Naive B cell (primary cell): ENCODE measurements at regions not wholly inside any gene's neighbourhood (a gene's known extent, or its start where the extent isn't known, plus 50 kb on each side); places are given as distances from the start of the nearest gene placed in this dataset.

Experiments used
- ATAC-seq, 2 donors: fragments of 150-1000 bp; cut with Tn5 transposase; 2 replicates each; pipeline ENCODE4 v1.10.0; 2021; ENCODE audit warnings: low read depth in 2 of 2, mild to moderate bottlenecking in 2 of 2, moderate library complexity in 2 of 2
- DNase-seq: peaks from one replicate; pipeline ENCODE4 v3.0.0; 2022
- H3K27ac Mint-ChIP-seq, 6 donors: one replicate each; pipeline ENCODE4 v1.8.0; 2020 to 2022; ENCODE audit warnings: mild to moderate bottlenecking in 6 of 6, mixed read lengths in 6 of 6, moderate library complexity in 5 of 6, inconsistent platforms in 2 of 6
- H3K27me3 Mint-ChIP-seq, 3 donors: one replicate each; pipeline ENCODE4 v1.8.0; 2021 to 2022; ENCODE audit warnings: mixed read lengths in 3 of 3, mild to moderate bottlenecking in 1 of 3
- H3K36me3 Mint-ChIP-seq, 2 donors: one replicate each; pipeline ENCODE4 v1.8.0; 2020 to 2022; ENCODE audit warnings: mixed read lengths in 2 of 2, inconsistent platforms in 1 of 2, mild to moderate bottlenecking in 1 of 2
- H3K4me1 Mint-ChIP-seq, 3 donors: one replicate each; pipeline ENCODE4 v1.8.0; 2020 to 2022; ENCODE audit warnings: mixed read lengths in 3 of 3, inconsistent platforms in 1 of 3, mild to moderate bottlenecking in 1 of 3, moderate library complexity in 1 of 3
- H3K4me3 Mint-ChIP-seq, 8 donors: one replicate each; pipeline ENCODE4 v1.8.0; 2020 to 2022; ENCODE audit warnings: mild to moderate bottlenecking in 8 of 8, mixed read lengths in 8 of 8, moderate library complexity in 8 of 8, inconsistent platforms in 2 of 8
- H3K9me3 Mint-ChIP-seq, 7 donors: one replicate each; pipeline ENCODE4 v1.8.0; 2020 to 2022; ENCODE audit warnings: mixed read lengths in 7 of 7, mild to moderate bottlenecking in 5 of 7, inconsistent platforms in 2 of 7, moderate library complexity in 1 of 7

DNA sequence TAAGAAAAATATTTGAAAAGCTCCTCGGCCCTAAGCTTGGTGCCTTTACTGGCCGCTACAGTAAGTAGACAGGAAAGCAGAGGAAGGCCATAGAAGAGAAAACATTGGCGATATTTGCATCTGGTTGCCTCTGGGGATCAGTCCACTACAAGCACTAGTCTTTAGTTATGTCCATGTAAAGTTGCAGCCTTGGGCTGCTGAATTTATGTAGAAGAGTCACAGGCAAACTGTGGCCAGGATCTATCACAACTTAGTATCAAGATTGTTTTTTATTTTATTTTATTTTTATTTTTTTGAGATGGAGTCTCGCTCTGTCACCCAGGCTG lies 228.7 kb upstream of the CAMK1G start:
- H3K4me1 Mint-ChIP-seq = no peaks in the 10 kb centered on the region
- no peak overlapping the region for H3K4me3 Mint-ChIP-seq
- H3K9me3 Mint-ChIP-seq = no peaks in the 10 kb centered on the region
- H3K27ac Mint-ChIP-seq = no peak overlapping the region
- no peak for DNase-seq
- peaks cover 0 to 6% (median 0%) of the 10 kb centered on the region in 3 donors for H3K27me3 Mint-ChIP-seq
- no peaks in the 10 kb centered on the region for H3K36me3 Mint-ChIP-seq
- no peak for ATAC-seq

DNA sequence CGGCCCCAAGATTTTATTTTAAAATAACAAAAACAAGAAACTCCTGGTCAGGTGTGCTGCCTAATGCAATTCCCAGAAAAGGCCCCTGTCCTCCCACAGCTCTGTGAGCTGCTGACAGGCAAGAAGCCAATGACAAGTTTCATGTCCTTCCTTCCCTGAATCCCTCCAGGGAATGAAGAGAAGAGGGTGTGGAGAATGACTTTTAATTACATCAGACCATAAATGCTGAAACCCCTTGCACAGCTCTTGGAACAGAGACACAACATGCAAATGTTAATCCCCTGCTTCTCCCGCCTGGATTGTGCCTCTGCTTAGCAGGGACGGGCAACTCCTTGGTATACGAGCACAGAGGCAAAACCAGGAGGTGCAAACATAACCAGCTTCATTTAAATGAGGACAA lies 228.1 kb upstream of the CAMK1G start:
- H3K27ac Mint-ChIP-seq = no peak overlapping the region
- H3K36me3 Mint-ChIP-seq = no peaks in the 10 kb centered on the region
- no peak overlapping the region for H3K4me3 Mint-ChIP-seq
- H3K27me3 Mint-ChIP-seq = peaks cover 0 to 6% (median 0%) of the 10 kb centered on the region in 3 donors
- no peaks in the 10 kb centered on the region for H3K4me1 Mint-ChIP-seq
- no peak for ATAC-seq
- DNase-seq = no peak
- H3K9me3 Mint-ChIP-seq = no peaks in the 10 kb centered on the region

- peaks cover 0 to 6% (median 4%) of the 10 kb centered on the region in 3 donors for H3K27me3 Mint-ChIP-seq
- H3K4me3 Mint-ChIP-seq = no peak overlapping the region
- H3K9me3 Mint-ChIP-seq = no peaks in the 10 kb centered on the region
- H3K27ac Mint-ChIP-seq = no peak overlapping the region
- no peaks in the 10 kb centered on the region for H3K4me1 Mint-ChIP-seq
- DNase-seq = no peak
- H3K36me3 Mint-ChIP-seq = no peaks in the 10 kb centered on the region
- ATAC-seq = no peak
These were observed 226.5 kb upstream of the CAMK1G start for GRCh38 chr1:209356976-209357377.

DNA sequence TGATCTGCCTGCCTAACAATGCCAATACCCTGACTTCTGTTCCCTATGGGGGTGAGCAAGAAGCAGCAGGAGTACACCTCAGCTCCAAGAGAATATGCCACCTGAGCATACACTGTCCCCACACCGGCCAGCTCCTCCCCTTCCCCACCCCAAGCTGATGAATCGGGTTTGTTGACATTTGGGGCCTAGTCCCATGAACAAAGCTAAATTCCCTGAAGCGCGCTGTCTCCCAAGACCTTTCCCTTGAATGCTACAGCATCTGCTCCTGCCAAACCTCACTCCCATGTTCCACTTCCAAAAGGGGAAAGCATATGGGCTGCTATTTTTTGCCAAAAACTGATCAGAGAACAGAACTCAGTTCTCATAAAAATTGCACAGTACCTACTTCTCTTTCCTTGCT lies 220.4 kb upstream of the CAMK1G start:
- H3K4me3 Mint-ChIP-seq = no peak overlapping the region
- no peaks in the 10 kb centered on the region for H3K9me3 Mint-ChIP-seq
- no peaks in the 10 kb centered on the region for H3K36me3 Mint-ChIP-seq
- ATAC-seq (no peak), DNase-seq (no peak)
- H3K27ac Mint-ChIP-seq = no peak overlapping the region
- peaks cover 0 to 16% (median 11%) of the 10 kb centered on the region in 3 donors for H3K27me3 Mint-ChIP-seq
- no peaks in the 10 kb centered on the region for H3K4me1 Mint-ChIP-seq

- H3K36me3 Mint-ChIP-seq = no peaks in the 10 kb centered on the region
These were observed 218.8 kb upstream of the CAMK1G start for GRCh38 chr1:209364716-209365115.

GRCh38 chr1:209367061-209367772 lies 216.3 kb upstream of the CAMK1G start:
- ATAC-seq (no peak), DNase-seq (no peak)
- H3K36me3 Mint-ChIP-seq = no peaks in the 10 kb centered on the region
- no peak overlapping the region for H3K27ac Mint-ChIP-seq
- H3K4me3 Mint-ChIP-seq = no peak overlapping the region
- peaks cover 0 to 17% (median 14%) of the 10 kb centered on the region in 3 donors for H3K27me3 Mint-ChIP-seq
- H3K4me1 Mint-ChIP-seq = no peaks in the 10 kb centered on the region
- peaks cover 0 to 4% (median 0%) of the 10 kb centered on the region in 7 donors for H3K9me3 Mint-ChIP-seq

More at GRCh38 chr1:209364716-209365115, 218.8 kb upstream of the CAMK1G start:
- DNase-seq (no peak), ATAC-seq (no peak)
- no peaks in the 10 kb centered on the region for H3K4me1 Mint-ChIP-seq
- H3K9me3 Mint-ChIP-seq = peaks cover 0 to 4% (median 0%) of the 10 kb centered on the region in 7 donors
- H3K27ac Mint-ChIP-seq = no peak overlapping the region
- H3K27me3 Mint-ChIP-seq = peaks cover 0 to 18% (median 17%) of the 10 kb centered on the region in 3 donors
- no peak overlapping the region for H3K4me3 Mint-ChIP-seq

- Mint-ChIP-seq H3K36me3 (no peaks in the 10 kb centered on the region), H3K27me3 (peaks cover 0 to 17% (median 14%) of the 10 kb centered on the region in 3 donors), H3K9me3 (peaks cover 0 to 4% (median 0%) of the 10 kb centered on the region in 7 donors), H3K27ac (no peak overlapping the region), H3K4me1 (no peaks in the 10 kb centered on the region), H3K4me3 (no peak overlapping the region)
- no peak for DNase-seq
- ATAC-seq = no peak
These were observed 214.5 kb upstream of the CAMK1G start for GRCh38 chr1:209368864-209369598.

DNA sequence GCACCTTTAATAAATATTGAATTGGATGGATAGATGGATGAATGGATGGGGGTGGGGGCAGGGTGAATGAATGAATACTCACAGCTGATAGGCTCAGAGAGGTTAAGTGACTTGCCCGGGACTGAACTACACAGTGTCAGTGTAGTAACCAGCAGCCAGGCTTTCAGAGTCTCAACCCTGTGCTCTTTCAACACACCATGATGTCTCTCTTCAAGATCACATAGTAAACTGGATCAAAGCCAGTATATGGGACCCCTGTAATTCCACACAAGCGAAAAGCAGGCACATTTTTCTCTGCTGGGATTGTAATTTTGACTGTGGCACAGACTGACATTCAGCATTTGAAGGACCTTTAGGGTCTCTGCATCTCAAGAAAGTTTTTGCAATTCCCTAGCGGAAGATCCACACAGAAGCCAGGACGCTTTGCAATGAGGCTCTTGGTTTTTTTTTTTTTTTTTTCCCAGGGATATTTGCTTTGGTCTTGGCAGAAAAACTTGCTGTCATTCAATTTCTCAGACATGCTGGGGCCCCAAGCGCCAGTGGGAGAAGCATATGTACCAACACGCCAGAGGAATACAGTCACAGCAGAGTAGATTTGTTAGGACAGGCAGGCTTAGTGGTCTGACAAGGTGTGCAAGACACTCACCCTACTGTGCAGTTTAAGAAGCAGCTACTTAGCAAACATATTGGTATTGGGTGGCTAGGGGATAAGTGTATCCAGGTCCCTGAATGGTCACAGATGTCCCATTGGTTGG lies 213.1 kb upstream of the CAMK1G start:
- no peaks in the 10 kb centered on the region for H3K36me3 Mint-ChIP-seq
- no peak overlapping the region for H3K27ac Mint-ChIP-seq
- peaks cover 0 to 4% (median 0%) of the 10 kb centered on the region in 7 donors for H3K9me3 Mint-ChIP-seq
- no peaks in the 10 kb centered on the region for H3K4me1 Mint-ChIP-seq
- ATAC-seq = no peak
- DNase-seq = no peak
- no peak overlapping the region for H3K4me3 Mint-ChIP-seq
- peaks cover 0 to 13% (median 11%) of the 10 kb centered on the region in 3 donors for H3K27me3 Mint-ChIP-seq

DNA sequence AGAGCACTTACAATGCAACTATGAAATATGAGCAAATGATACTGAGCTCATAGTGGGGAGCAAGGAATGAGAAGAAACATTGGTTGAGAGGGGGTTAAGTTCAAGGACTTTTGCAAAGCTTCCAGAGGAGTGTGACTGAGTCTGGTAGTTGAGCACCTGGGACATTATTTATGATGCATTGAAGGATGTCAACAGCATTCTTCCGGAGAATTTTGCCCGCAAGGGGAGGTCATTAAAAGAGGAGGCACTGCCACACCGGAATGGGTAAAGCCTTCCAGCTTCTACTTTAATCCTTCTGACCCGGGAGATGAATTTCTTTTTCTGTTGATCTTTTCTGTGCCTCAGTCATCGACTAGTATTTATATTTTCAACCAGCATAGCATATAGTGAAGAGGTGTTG lies 208.4 kb upstream of the CAMK1G start:
- DNase-seq (no peak), ATAC-seq (no peak)
- Mint-ChIP-seq H3K4me1 (no peaks in the 10 kb centered on the region), H3K36me3 (no peaks in the 10 kb centered on the region), H3K4me3 (no peak overlapping the region), H3K9me3 (no peaks in the 10 kb centered on the region), H3K27ac (no peak overlapping the region), H3K27me3 (peaks cover 0 to 5% (median 0%) of the 10 kb centered on the region in 3 donors)

- Mint-ChIP-seq H3K4me3 (no peak overlapping the region), H3K27ac (no peak overlapping the region), H3K36me3 (no peaks in the 10 kb centered on the region), H3K4me1 (no peaks in the 10 kb centered on the region), H3K27me3 (peaks cover 0 to 5% (median 0%) of the 10 kb centered on the region in 3 donors), H3K9me3 (no peaks in the 10 kb centered on the region)
- no peak for ATAC-seq
- no peak for DNase-seq
These were observed 207.7 kb upstream of the CAMK1G start for GRCh38 chr1:209375671-209376365.

DNA sequence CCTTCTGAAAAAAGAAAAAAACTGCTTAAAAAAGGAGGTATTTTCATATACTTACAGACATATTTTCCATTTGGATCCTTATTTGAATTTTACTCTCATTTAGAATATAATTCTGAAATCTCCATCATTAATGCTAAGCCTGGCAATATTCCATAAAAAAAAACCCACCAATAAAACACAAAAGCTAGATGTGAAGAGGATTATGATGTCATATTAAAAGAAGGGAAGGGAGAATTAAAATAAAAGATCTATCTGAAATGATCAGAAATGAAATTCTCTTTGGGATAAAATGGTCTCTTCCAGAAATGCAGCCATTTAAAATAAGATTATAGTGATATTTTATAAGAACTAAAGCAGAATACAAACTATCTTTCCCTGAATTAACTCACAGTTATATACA lies 206.7 kb upstream of the CAMK1G start:
- Mint-ChIP-seq H3K9me3 (no peaks in the 10 kb centered on the region), H3K27me3 (peaks cover 0 to 5% (median 0%) of the 10 kb centered on the region in 3 donors), H3K27ac (no peak overlapping the region), H3K4me1 (no peaks in the 10 kb centered on the region), H3K4me3 (no peak overlapping the region), H3K36me3 (no peaks in the 10 kb centered on the region)
- ATAC-seq = no peak
- DNase-seq = no peak

DNA sequence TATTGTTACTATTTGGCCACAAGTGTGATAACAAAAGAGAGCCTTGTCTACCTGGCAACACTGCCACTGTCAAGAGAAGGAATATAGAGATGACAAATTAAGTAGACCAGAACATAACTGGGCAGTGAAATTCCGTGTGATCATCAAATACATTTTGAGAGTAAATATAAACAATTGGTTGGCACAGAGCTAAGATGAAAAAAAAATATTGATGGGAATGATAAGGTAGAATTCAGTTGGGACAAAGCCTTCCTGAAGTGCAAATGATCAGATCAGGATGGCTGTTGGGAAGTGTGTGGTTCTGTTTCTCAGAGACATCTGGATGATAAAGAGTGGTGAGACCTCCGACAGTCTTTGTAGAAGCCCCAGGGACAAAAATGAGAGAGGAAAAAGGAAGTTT lies 205.5 kb upstream of the CAMK1G start:
- DNase-seq (no peak), ATAC-seq (no peak)
- Mint-ChIP-seq H3K36me3 (no peaks in the 10 kb centered on the region), H3K9me3 (no peaks in the 10 kb centered on the region), H3K27ac (no peak overlapping the region), H3K4me1 (peaks cover 0 to 4% (median 0%) of the 10 kb centered on the region in 3 donors), H3K4me3 (no peak overlapping the region), H3K27me3 (peaks cover 0 to 5% (median 0%) of the 10 kb centered on the region in 3 donors)

DNA sequence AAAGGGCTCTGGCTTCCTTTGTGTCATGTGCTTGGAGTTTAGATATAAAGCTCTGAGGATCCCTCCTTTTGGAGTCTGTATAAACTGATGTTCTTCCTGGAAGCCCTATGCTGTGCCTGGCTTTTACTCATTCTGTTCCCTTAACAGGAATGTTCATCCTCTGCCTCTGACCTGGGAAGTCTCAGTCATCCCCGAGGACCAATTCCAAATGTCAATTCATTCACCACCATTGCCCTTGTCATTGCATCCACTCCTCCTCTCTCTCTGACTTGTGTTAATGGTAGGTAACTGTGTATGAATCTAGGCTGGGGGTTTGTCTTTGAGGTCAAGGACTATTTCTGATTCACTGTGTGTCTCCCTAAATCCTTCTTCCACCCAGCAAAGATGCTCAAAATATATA lies 204.2 kb upstream of the CAMK1G start:
- peaks cover 0 to 4% (median 0%) of the 10 kb centered on the region in 3 donors for H3K4me1 Mint-ChIP-seq
- ATAC-seq = no peak

More for the DNA sequence above, 204.2 kb upstream of the CAMK1G start:
- H3K27ac Mint-ChIP-seq = no peak overlapping the region
- H3K4me3 Mint-ChIP-seq = no peak overlapping the region
- peaks cover 0 to 5% (median 0%) of the 10 kb centered on the region in 3 donors for H3K27me3 Mint-ChIP-seq
- H3K36me3 Mint-ChIP-seq = no peaks in the 10 kb centered on the region
- DNase-seq = no peak
- no peaks in the 10 kb centered on the region for H3K9me3 Mint-ChIP-seq
